NCI-H69 (cell line): ENCODE measurements at regions not wholly inside any gene's neighbourhood (a gene's known extent, or its start where the extent isn't known, plus 50 kb on each side); places are given as distances from the start of the nearest gene placed in this dataset.
"Not testable (repeated sequence)": the region's sequence is repeated elsewhere in the genome, so short reads cannot be mapped to it uniquely, and the experiment has no call there.

ENCODE experiments used
- DNase-seq: peaks from one replicate; lab custom pipeline; 2025; lab: John Stamatoyannopoulos, UW

- no peak for DNase-seq
These were observed 200.9 kb downstream of the AASDHPPT start for GRCh38 chr11:106278391-106278790.

- DNase-seq, result peak; percentile 23
These were observed 202.6 kb downstream of the AASDHPPT start for GRCh38 chr11:106280036-106280435.

- no peak for DNase-seq
These were observed 204.2 kb downstream of the AASDHPPT start for GRCh38 chr11:106281455-106282173.

DNA sequence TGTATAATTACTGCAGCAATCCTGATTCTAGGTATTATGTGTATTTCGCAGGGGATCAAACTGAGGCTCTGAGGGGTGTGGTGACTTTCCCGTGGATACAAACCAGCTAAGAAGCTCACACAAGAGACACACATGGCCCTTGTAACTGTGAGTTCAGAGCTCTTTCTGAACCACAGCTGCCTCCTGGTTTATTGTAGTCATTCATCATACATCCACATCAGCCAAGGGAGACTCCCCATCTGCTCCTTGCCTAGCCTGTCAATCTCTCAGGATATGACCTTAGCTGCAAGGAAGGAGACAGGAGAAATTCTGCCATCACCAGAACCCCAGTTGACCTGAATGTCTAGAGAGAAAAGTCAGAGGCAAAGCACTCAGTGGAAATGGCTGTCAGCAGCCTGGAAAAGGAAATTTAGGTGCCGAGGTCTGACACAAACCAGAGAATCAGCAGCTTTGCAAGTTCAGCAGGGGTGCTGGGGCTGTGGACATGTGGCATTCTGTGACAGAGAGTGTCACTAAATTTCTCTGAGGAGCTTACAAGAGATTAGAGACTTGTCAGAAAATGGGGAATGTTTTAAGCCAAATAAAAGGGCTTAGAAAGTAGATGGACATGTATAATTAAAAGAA, 209.5 kb downstream of the AASDHPPT start:
- DNase-seq, result no peak

- DNase-seq, result no peak
These were observed 210.6 kb downstream of the AASDHPPT start for GRCh38 chr11:106288057-106288456.

- DNase-seq, result no peak
These were observed 211.4 kb downstream of the AASDHPPT start for GRCh38 chr11:106288822-106289387.

- DNase-seq, result no peak
These were observed 215.1 kb downstream of the AASDHPPT start for GRCh38 chr11:106292526-106292925.

DNA sequence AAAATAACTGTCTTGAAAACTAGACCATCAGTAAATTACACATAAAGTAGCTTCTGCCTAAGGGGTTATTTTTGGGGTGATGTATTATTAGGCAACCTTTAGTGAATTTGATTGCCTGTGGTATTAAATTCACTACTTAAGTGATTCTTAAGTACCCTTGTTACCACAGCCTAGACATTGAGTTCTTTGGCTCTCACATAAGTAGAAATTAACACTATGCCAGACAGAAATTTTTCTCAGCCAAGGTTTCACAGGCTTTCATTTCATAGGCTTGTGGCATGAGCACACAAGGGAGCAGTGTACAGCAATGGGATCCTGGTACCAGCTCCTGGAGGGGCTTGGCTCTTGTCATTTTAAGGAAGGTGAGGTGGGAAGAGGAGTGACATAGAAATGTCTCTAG, 218.5 kb downstream of the AASDHPPT start:
- DNase-seq, result no peak

GRCh38 chr11:106302416-106302815, 225.0 kb downstream of the AASDHPPT start:
- no peak for DNase-seq

- DNase-seq, result no peak
These were observed 226.8 kb downstream of the AASDHPPT start for GRCh38 chr11:106304274-106304673.

GRCh38 chr11:106305458-106305857, 228.0 kb downstream of the AASDHPPT start:
- no peak for DNase-seq

DNA sequence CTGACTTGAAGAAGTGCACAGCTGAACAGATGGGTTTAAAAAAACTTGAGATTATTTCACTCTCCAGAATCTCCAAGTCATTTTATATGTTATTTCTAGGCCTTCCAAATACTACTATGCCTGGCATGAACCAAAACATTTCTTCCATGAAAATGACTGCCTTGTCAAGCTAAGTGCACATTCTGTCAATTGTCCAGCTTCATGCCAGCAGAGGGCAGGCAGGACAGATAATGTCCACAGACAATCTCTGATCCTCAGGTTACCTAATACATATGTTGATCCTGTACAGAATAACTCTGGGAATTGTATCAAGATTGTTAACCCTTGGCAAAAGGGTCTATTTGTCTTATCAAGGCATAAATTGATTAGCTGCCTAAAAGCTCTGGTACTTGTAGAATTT, 229.5 kb downstream of the AASDHPPT start:
- DNase-seq, result no peak

- DNase-seq, result no peak
These were observed 231.7 kb downstream of the AASDHPPT start for GRCh38 chr11:106309070-106309684.

GRCh38 chr11:106311531-106312230, 234.2 kb downstream of the AASDHPPT start:
- DNase-seq, result no peak

DNA sequence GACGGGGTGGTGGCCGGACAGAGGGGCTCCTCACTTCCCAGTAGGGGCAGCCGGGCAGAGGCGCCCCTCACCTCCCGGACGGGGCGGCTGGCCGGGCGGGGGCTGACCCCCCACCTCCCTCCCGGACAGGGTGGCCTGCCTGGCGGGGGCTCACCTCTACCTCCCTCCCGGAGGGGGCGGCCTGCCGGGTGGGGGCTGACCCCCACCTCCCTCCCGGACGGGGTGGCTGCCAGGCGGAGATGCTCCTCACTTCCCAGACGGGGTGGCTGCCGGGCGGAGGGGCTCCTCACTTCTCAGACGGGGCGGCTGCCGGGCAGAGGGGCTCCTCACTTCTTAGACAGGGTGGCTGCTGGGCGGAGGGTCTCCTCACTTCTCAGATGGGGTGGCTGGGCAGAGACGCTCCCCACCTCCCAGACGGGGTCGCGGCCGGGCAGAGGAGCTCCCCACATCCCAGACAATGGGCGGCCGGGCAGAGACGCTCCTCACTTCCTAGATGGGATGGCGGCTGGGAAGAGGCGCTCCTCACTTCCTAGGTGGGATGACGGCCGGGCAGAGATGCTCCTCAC, 239.8 kb downstream of the AASDHPPT start:
- DNase-seq, result not testable (repeated sequence)

GRCh38 chr11:106321601-106322000, 244.1 kb downstream of the AASDHPPT start:
- no peak for DNase-seq

DNA sequence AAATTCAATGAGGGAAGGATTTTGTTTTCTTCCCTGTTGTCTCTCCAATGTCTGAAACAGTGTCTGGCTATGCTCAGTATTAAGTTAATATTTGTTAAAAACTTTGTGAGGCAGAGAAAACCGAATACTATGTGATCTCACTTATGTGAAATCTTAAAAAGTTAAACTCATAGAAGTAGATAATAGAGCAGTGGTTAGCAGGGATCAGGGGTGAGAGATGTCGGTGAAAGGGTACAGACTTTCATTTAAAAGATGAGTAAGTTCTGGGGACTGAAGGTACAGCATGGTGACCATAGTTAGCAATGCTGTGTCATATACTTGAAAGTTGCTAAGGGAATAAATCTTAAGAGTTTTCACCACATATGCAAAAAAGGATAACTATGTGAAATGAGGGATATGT, 244.6 kb downstream of the AASDHPPT start:
- no peak for DNase-seq

DNA sequence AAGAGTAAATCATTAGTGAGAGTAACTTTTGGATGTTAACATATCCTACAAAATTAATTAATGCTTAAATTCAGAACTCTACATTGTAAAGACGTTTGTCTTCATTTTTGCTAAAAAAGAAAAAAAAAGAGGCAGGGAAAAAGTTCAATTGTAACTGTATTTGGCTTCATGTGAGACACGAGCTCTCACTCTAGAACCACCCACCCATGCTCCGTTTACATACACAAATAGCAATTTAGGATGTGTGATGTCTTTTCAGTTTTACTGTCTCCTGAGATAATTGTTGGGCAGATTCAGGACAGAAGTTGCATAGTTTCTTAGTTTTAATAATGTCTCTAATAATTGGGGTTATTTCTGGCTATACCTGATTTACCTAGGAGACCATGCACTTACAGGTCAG, 248.6 kb downstream of the AASDHPPT start:
- no peak for DNase-seq

GRCh38 chr11:106327134-106327533, 249.7 kb downstream of the AASDHPPT start:
- no peak for DNase-seq

DNA sequence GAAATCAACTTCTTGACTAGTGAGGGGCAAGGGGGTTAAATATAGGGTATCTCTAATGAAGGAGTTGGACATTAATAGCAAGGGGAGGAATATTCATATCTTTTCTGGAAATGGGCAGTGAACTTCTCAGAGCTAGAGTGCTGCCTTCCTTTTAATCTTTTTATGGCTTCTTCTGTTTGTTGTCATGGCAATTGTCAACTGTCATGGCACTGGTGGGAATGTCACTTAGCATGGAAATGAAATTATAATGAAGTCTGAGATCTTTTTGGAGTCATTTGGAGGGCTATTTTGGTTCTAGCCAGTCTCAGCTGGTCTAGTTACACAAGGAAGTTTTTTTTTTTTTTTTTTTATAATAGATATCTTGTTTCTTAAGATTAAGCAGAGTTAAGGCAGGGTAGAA, 250.2 kb downstream of the AASDHPPT start:
- no peak for DNase-seq

DNA sequence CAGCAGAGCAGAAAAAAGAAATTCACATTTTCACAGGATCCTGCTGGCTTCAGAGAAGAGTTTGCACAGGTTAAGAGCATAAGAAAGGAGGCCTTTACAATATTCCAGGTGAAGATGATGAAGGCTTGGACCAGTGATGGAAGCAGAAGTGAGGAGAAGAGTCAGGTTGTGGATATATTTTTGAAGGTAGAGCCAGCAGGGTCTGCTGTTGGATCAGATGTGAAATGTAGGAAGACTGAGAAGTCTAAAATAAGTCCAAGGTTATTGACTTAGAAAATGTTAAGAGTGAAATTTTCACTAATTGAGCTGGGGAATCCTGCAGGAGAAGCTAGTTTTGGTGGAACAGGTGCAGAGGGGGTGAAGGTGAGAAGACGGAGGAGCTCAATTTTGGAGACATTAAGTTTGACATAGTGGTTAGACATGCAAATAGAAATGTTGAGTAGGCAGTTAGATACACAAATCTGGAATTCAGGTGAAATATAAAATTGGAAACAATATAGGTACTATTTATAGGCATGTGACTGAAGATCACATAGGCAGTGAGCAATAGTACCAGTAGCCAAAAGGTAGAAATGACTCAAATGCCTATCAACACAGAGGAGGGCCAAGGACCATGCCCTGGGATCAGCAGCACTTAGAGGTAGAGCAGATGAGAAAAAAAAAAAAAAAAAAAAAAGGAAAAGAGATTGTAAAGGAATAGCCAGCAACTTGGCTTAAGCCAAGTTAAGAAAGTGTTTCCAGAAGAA, 252.0 kb downstream of the AASDHPPT start:
- DNase-seq, result no peak
